ENCODE measurements at regions not wholly inside any gene's neighbourhood (a gene's known extent, or its start where the extent isn't known, plus 50 kb on each side); places are given as distances from the start of the nearest gene placed in this dataset.

DNA sequence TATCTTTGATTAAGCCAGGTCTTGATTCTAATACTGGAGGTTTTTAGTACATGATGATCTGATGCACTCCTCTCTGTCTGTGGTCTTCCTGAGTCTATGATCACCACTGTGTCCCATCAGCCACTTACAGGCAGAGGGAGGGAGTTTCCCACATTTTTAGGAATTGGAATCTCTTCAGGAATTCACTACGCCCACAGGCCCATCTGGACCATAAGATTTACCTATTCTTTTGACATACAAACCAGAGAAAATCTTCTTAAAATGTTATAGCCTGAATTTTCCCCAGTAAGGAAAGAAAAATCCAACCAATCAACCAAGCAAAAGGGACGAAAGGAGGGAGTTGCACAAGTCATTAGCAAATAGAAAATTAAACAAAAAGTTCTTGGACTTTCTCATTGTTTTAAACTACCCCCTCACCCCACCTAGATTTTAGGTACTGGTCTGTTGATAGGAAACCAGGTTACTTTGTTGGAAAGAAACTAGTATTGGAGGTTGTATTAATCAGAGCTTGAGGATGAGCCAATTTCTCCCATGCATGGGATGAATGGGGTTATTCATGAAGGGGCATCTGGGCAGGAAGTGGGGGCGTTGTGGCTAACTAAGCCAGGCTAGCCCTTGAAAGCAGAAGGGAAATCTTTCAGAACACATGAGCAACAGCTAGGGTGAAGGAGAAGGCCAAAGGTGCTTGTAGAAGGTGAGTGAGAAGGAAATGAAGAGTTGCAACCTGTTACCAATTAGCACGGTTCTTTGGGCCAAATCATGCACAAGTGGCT is 328.2 kb upstream of the MEX3C start:
- Histone ChIP-seq H3K9me3 (no peaks in the 10 kb centered on the region), H3K27ac (no peak overlapping the region), H3K4me3 (no peak overlapping the region), H3K4me1 (no peaks in the 10 kb centered on the region), H3K36me3 (no peaks in the 10 kb centered on the region), H3K27me3 (no peaks in the 10 kb centered on the region)
- TF ChIP-seq EP300 (IDR thresholded peaks at IDR 0.05) (no peak), POLR2A (IDR thresholded peaks at IDR 0.05) (no peak), CTCF (IDR thresholded peaks at IDR 0.05) (no peak)
- DNase-seq (ENCODE audit: low spot score in 2 of 2) = no peak
- 44 to 47% methylated on average over 4 of the region's 4 CpGs for WGBS, 2 donors

GRCh38 chr18:51527826-51528225 is 330.3 kb upstream of the MEX3C start:
- H3K4me3 ChIP-seq = no peak overlapping the region
- H3K9me3 ChIP-seq = no peaks in the 10 kb centered on the region
- 68 to 80% methylated on average over 1 of the region's 1 CpG for WGBS, 2 donors
- H3K27me3 ChIP-seq = no peaks in the 10 kb centered on the region
- H3K4me1 ChIP-seq = no peaks in the 10 kb centered on the region
- TF ChIP-seq CTCF (IDR thresholded peaks at IDR 0.05) (no peak), POLR2A (IDR thresholded peaks at IDR 0.05) (no peak), EP300 (IDR thresholded peaks at IDR 0.05) (no peak)
- H3K27ac ChIP-seq = no peak overlapping the region
- no peaks in the 10 kb centered on the region for H3K36me3 ChIP-seq
- DNase-seq (ENCODE audit: low spot score in 2 of 2) = no peak

DNA sequence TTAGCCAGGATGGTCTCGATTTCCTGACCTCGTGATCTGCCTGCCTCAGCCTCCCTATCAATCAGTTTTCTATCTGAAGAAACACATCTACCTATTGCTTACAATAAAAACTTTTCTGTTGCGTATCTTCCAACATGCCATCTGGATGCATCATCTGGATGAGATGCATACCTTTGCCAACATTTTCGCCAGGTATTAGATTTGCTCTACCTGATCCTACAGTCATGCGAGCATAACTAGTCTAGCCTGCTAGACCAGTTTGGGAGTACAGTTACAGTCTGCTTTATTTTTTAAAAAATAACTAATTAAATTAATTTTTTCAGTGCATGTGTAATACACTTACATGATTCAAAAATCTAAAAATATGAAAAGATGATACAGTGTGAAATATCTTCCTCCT is 334.0 kb upstream of the MEX3C start:
- Histone ChIP-seq H3K9me3 (no peaks in the 10 kb centered on the region), H3K36me3 (no peaks in the 10 kb centered on the region), H3K4me1 (no peaks in the 10 kb centered on the region), H3K4me3 (no peak overlapping the region), H3K27ac (no peak overlapping the region), H3K27me3 (no peaks in the 10 kb centered on the region)
- no peak for TF ChIP-seq POLR2A (IDR thresholded peaks at IDR 0.05)
- TF ChIP-seq CTCF (IDR thresholded peaks at IDR 0.05) = no peak
- no peak for TF ChIP-seq EP300 (IDR thresholded peaks at IDR 0.05)
- DNase-seq (ENCODE audit: low spot score in 2 of 2) = no peak
- WGBS, 2 donors = 92 to 95% methylated on average over 5 of the region's 5 CpGs

GRCh38 chr18:51537487-51537886 is 340.0 kb upstream of the MEX3C start:
- Histone ChIP-seq H3K27ac (no peak overlapping the region), H3K9me3 (no peaks in the 10 kb centered on the region), H3K36me3 (no peaks in the 10 kb centered on the region), H3K4me3 (no peak overlapping the region), H3K27me3 (no peaks in the 10 kb centered on the region), H3K4me1 (peaks cover 0 to 6% (median 0%) of the 10 kb centered on the region in 4 donors)
- TF ChIP-seq POLR2A (IDR thresholded peaks at IDR 0.05) (no peak), EP300 (IDR thresholded peaks at IDR 0.05) (no peak), CTCF (IDR thresholded peaks at IDR 0.05) (no peak)
- DNase-seq (ENCODE audit: low spot score in 2 of 2) = no peak
- 6 to 9% methylated on average over 6 of the region's 6 CpGs for WGBS, 2 donors

GRCh38 chr18:51540562-51540961 is 343.1 kb upstream of the MEX3C start:
- TF ChIP-seq EP300 (IDR thresholded peaks at IDR 0.05) (no peak), CTCF (IDR thresholded peaks at IDR 0.05) (no peak)
- Histone ChIP-seq H3K27me3 (no peaks in the 10 kb centered on the region), H3K4me1 (peaks cover 0 to 6% (median 0%) of the 10 kb centered on the region in 4 donors), H3K4me3 (no peak overlapping the region), H3K9me3 (no peaks in the 10 kb centered on the region), H3K27ac (no peak overlapping the region), H3K36me3 (no peaks in the 10 kb centered on the region)
- WGBS, 2 donors = 98% methylated on average over 1 of the region's 1 CpG
- no peak for DNase-seq (ENCODE audit: low spot score in 2 of 2)
